LNCaP clone FGC (cell line): ENCODE measurements at regions not wholly inside any gene's neighbourhood (a gene's known extent, or its start where the extent isn't known, plus 50 kb on each side); places are given as distances from the start of the nearest gene placed in this dataset.

Experiments
- DNase-seq: peaks from one replicate; pipeline ENCODE4 v3.0.0-alpha.2; 2011; ENCODE audit warnings: low read depth
- H3K4me3 ChIP-seq: 2 replicates; pipeline ENCODE4 v1.5.1; 2011; ENCODE audit warnings: mild to moderate bottlenecking, low read depth, low read length, control low read depth
- CTCF ChIP-seq: IDR thresholded peaks from 2 replicates; pipeline ENCODE4 v1.5.1; 2012; ENCODE audit warnings: mild to moderate bottlenecking; ENCODE audit not compliant: control insufficient read depth, insufficient read depth; ENCODE audit errors: extremely low read depth

- TF ChIP-seq CTCF: no peak
- no peak for DNase-seq
- H3K4me3 ChIP-seq: no peak overlapping the region
Observed at GRCh38 chr15:81540909-81541308, 166.9 kb upstream of the TMC3 start.

- no peak overlapping the region for H3K4me3 ChIP-seq
- no peak for DNase-seq
- no peak for TF ChIP-seq CTCF
Observed at GRCh38 chr15:81536356-81536755, 162.3 kb upstream of the TMC3 start.

GRCh38 chr15:81534124-81534523, 160.1 kb upstream of the TMC3 start:
- no peak overlapping the region for H3K4me3 ChIP-seq
- no peak for TF ChIP-seq CTCF
- DNase-seq: no peak

- no peak overlapping the region for H3K4me3 ChIP-seq
- TF ChIP-seq CTCF: no peak
- DNase-seq: no peak
Observed at GRCh38 chr15:81532001-81532400, 158.0 kb upstream of the TMC3 start.

GRCh38 chr15:81531109-81531592, 157.1 kb upstream of the TMC3 start:
- no peak overlapping the region for H3K4me3 ChIP-seq
- no peak for DNase-seq
- no peak for TF ChIP-seq CTCF

GRCh38 chr15:81530271-81530691, 156.3 kb upstream of the TMC3 start:
- H3K4me3 ChIP-seq: no peak overlapping the region
- DNase-seq: no peak
- TF ChIP-seq CTCF: no peak

GRCh38 chr15:81529481-81529880, 155.5 kb upstream of the TMC3 start:
- DNase-seq: no peak
- H3K4me3 ChIP-seq: no peak overlapping the region
- TF ChIP-seq CTCF: no peak
